Fibroblast of lung (primary cell): ENCODE measurements at regions not wholly inside any gene's neighbourhood (a gene's known extent, or its start where the extent isn't known, plus 50 kb on each side); places are given as distances from the start of the nearest gene placed in this dataset.

Experiments
- EZH2 ChIP-seq: IDR thresholded peaks from 2 replicates; pipeline ENCODE4 v1.5.1; 2012; ENCODE audit warnings: low read length, control low read depth, mild to moderate bottlenecking; ENCODE audit errors: missing control alignments
- TF ChIP-seq, protein P1 (sequence below), 2 donors: IDR thresholded peaks in 1 of 2; conservative IDR thresholded peaks in 1 of 2; 1 replicate in 1 of 2; 2 replicates in 1 of 2; pipeline ENCODE4 v1.5.1; 2011 to 2012; ENCODE audit warnings: low read length in 2 of 2, control low read depth in 1 of 2, inconsistent platforms in 1 of 2, low read depth in 1 of 2, mild to moderate bottlenecking in 1 of 2

DNA sequence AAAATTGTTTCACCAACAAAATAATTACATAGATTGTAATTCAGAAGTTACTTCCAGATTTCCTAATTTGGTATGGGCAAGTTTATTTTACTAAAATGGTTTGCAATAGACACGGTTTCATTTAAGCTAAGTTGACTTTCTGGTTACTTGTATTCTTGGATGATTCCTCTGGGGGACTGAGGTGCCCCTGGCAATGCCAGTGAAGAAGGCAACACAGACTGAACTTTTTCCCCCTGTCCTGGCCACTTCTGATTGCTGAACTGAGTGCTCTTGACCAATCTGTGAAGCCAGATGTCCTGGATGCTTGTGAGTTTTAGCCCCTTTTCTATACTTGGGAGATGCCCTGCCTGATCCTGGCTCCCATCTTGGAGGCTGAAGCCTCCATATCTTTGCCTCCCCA, 66.3 kb upstream of the FANCC start:
- TF ChIP-seq, protein P1, sequence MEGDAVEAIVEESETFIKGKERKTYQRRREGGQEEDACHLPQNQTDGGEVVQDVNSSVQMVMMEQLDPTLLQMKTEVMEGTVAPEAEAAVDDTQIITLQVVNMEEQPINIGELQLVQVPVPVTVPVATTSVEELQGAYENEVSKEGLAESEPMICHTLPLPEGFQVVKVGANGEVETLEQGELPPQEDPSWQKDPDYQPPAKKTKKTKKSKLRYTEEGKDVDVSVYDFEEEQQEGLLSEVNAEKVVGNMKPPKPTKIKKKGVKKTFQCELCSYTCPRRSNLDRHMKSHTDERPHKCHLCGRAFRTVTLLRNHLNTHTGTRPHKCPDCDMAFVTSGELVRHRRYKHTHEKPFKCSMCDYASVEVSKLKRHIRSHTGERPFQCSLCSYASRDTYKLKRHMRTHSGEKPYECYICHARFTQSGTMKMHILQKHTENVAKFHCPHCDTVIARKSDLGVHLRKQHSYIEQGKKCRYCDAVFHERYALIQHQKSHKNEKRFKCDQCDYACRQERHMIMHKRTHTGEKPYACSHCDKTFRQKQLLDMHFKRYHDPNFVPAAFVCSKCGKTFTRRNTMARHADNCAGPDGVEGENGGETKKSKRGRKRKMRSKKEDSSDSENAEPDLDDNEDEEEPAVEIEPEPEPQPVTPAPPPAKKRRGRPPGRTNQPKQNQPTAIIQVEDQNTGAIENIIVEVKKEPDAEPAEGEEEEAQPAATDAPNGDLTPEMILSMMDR (conservative IDR thresholded peaks at IDR 0.05 in 1 of 2, IDR thresholded peaks at IDR 0.05 in 1 of 2; ENCODE audit: low read depth in 1 of 2, low read length in 2 of 2): no peak
- TF ChIP-seq EZH2: no peak
